ENCODE measurements at regions not wholly inside any gene's neighbourhood (a gene's known extent, or its start where the extent isn't known, plus 50 kb on each side); places are given as distances from the start of the nearest gene placed in this dataset.
"Not testable (repeated sequence)": the region's sequence is repeated elsewhere in the genome, so short reads cannot be mapped to it uniquely, and the experiment has no call there.

DNA sequence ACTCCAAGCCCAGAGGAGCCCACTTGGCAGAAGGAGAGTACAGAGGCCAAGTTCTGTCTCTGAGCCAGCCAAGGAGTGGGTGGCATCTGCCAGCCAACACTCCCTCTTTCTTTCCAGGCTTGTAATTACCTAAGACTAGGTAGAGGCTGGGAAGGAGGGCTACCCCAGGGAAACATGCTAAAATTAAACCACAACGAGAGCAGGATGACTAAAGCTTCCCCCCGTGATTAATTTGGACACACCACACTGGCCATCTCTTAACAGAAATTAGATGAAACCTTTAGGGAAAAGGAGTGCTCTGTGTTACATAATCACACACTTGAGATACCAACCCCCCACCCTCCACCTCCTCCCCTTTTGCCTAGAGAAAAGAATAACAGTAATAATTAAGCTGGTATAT is 102.1 kb upstream of the ZC3H12A start:
- no peaks in the 10 kb centered on the region for H3K4me1 ChIP-seq (ENCODE audit: insufficient read depth, low read length)

DNA sequence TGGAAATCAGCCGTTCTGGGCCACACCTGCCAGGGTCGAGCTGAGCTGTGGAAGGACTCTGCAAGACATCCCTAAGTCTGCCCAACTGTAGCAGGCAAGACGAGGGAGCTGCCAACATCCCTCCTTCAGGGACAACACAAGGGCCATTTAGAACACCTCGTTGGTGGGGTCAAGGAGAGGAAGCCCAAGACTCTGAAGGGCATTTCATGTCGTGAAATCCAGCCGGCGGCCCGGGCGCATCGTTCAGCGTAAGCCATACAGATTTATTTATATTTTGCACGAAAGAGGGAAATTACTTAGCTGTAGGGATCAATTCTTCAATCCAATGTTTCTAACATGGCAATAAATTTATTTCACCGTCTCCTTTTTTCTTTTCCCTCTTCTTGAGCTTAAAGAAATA is 101.7 kb upstream of the ZC3H12A start:
- no peak overlapping the region for H3K9ac ChIP-seq (ENCODE audit: low read depth, low read length)
- H3K36me3 ChIP-seq (ENCODE audit: insufficient read depth, low read depth, low read length), result no peaks in the 10 kb centered on the region
- no peaks in the 10 kb centered on the region for H3K27me3 ChIP-seq (ENCODE audit: insufficient read depth, low read length)
- H3K27ac ChIP-seq (ENCODE audit: low read length), result no peak overlapping the region
- no peak overlapping the region for H3K4me3 ChIP-seq (ENCODE audit: low read length)
- no peaks in the 10 kb centered on the region for H3K4me1 ChIP-seq (ENCODE audit: insufficient read depth, low read length)
- H3K9me3 ChIP-seq (ENCODE audit: insufficient read depth, low read depth, low read length), result no peaks in the 10 kb centered on the region

More for the DNA sequence above, 102.1 kb upstream of the ZC3H12A start:
- Histone ChIP-seq H3K9ac (ENCODE audit: low read depth, low read length) (no peak overlapping the region), H3K27me3 (ENCODE audit: insufficient read depth, low read length) (no peaks in the 10 kb centered on the region), H3K4me3 (ENCODE audit: low read length) (no peak overlapping the region), H3K9me3 (ENCODE audit: insufficient read depth, low read depth, low read length) (no peaks in the 10 kb centered on the region), H3K36me3 (ENCODE audit: insufficient read depth, low read depth, low read length) (no peaks in the 10 kb centered on the region), H3K27ac (ENCODE audit: low read length) (no peak overlapping the region)

DNA sequence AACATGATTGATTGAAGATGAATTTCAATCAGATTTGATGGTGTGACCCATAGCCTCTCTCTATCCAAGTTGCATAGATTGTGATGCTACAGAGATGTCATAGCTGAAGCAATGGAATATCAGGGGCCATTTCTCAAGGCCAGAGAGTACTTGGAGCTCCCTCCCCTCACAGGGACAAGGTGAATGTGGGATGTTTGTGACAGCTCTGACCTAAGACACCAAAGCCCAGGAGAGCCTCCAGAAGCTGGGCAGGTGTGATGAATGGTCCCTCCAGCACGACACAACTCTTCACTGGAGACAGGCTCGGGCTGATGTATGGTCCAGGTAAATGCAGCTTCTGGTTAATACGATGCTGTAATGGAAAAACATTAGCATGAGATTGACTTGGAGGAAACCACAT is 101.0 kb upstream of the ZC3H12A start:
- Histone ChIP-seq H3K27ac (ENCODE audit: low read length) (no peak overlapping the region), H3K27me3 (ENCODE audit: insufficient read depth, low read length) (no peaks in the 10 kb centered on the region), H3K4me3 (ENCODE audit: low read length) (no peak overlapping the region), H3K36me3 (ENCODE audit: insufficient read depth, low read depth, low read length) (no peaks in the 10 kb centered on the region), H3K9me3 (ENCODE audit: insufficient read depth, low read depth, low read length) (no peaks in the 10 kb centered on the region), H3K4me1 (ENCODE audit: insufficient read depth, low read length) (no peaks in the 10 kb centered on the region), H3K9ac (ENCODE audit: low read depth, low read length) (no peak overlapping the region)

GRCh38 chr1:37380546-37380945 is 93.8 kb upstream of the ZC3H12A start:
- H3K9ac ChIP-seq (ENCODE audit: low read depth, low read length); H3K27me3 ChIP-seq (ENCODE audit: insufficient read depth, low read length); H3K27ac ChIP-seq (ENCODE audit: low read length); H3K9me3 ChIP-seq (ENCODE audit: insufficient read depth, low read depth, low read length); H3K36me3 ChIP-seq (ENCODE audit: insufficient read depth, low read depth, low read length); H3K4me1 ChIP-seq (ENCODE audit: insufficient read depth, low read length); H3K4me3 ChIP-seq (ENCODE audit: low read length): not testable (repeated sequence)

- Histone ChIP-seq H3K9ac (ENCODE audit: low read depth, low read length) (no peak overlapping the region), H3K27ac (ENCODE audit: low read length) (no peak overlapping the region), H3K27me3 (ENCODE audit: insufficient read depth, low read length) (no peaks in the 10 kb centered on the region), H3K4me3 (ENCODE audit: low read length) (no peak overlapping the region), H3K36me3 (ENCODE audit: insufficient read depth, low read depth, low read length) (no peaks in the 10 kb centered on the region), H3K4me1 (ENCODE audit: insufficient read depth, low read length) (peaks cover 10% of the 10 kb centered on the region; the same call in 1 of the 2 replicates), H3K9me3 (ENCODE audit: insufficient read depth, low read depth, low read length) (no peaks in the 10 kb centered on the region)
Observed at GRCh38 chr1:37387854-37388253, 86.5 kb upstream of the ZC3H12A start.

GRCh38 chr1:37389327-37389726 is 85.1 kb upstream of the ZC3H12A start:
- Histone ChIP-seq H3K9ac (ENCODE audit: low read depth, low read length) (no peak overlapping the region), H3K4me3 (ENCODE audit: low read length) (no peak overlapping the region), H3K27me3 (ENCODE audit: insufficient read depth, low read length) (no peaks in the 10 kb centered on the region), H3K4me1 (ENCODE audit: insufficient read depth, low read length) (peaks cover 10% of the 10 kb centered on the region; the same call in 1 of the 2 replicates), H3K27ac (ENCODE audit: low read length) (no peak overlapping the region), H3K36me3 (ENCODE audit: insufficient read depth, low read depth, low read length) (no peaks in the 10 kb centered on the region), H3K9me3 (ENCODE audit: insufficient read depth, low read depth, low read length) (no peaks in the 10 kb centered on the region)

- Histone ChIP-seq H3K27me3 (ENCODE audit: insufficient read depth, low read length) (peaks cover 4% of the 10 kb centered on the region; the same call in 1 of the 2 replicates), H3K9me3 (ENCODE audit: insufficient read depth, low read depth, low read length) (no peaks in the 10 kb centered on the region), H3K36me3 (ENCODE audit: insufficient read depth, low read depth, low read length) (no peaks in the 10 kb centered on the region)
Observed at GRCh38 chr1:37391211-37392011, 83.0 kb upstream of the ZC3H12A start.

GRCh38 chr1:37392051-37392450 is 82.3 kb upstream of the ZC3H12A start:
- Histone ChIP-seq H3K4me1 (ENCODE audit: insufficient read depth, low read length) (peaks cover 19% of the 10 kb centered on the region; the same call in 1 of the 2 replicates), H3K36me3 (ENCODE audit: insufficient read depth, low read depth, low read length) (no peaks in the 10 kb centered on the region), H3K27ac (ENCODE audit: low read length) (no peak overlapping the region), H3K27me3 (ENCODE audit: insufficient read depth, low read length) (peaks cover 6% of the 10 kb centered on the region; the same call in 1 of the 2 replicates), H3K9me3 (ENCODE audit: insufficient read depth, low read depth, low read length) (no peaks in the 10 kb centered on the region), H3K9ac (ENCODE audit: low read depth, low read length) (no peak overlapping the region), H3K4me3 (ENCODE audit: low read length) (no peak overlapping the region)

More at GRCh38 chr1:37391211-37392011, 83.0 kb upstream of the ZC3H12A start:
- Histone ChIP-seq H3K9ac (ENCODE audit: low read depth, low read length) (no peak overlapping the region), H3K27ac (ENCODE audit: low read length) (no peak overlapping the region), H3K4me1 (ENCODE audit: insufficient read depth, low read length) (peaks cover 19% of the 10 kb centered on the region; the same call in 1 of the 2 replicates), H3K4me3 (ENCODE audit: low read length) (no peak overlapping the region)

DNA sequence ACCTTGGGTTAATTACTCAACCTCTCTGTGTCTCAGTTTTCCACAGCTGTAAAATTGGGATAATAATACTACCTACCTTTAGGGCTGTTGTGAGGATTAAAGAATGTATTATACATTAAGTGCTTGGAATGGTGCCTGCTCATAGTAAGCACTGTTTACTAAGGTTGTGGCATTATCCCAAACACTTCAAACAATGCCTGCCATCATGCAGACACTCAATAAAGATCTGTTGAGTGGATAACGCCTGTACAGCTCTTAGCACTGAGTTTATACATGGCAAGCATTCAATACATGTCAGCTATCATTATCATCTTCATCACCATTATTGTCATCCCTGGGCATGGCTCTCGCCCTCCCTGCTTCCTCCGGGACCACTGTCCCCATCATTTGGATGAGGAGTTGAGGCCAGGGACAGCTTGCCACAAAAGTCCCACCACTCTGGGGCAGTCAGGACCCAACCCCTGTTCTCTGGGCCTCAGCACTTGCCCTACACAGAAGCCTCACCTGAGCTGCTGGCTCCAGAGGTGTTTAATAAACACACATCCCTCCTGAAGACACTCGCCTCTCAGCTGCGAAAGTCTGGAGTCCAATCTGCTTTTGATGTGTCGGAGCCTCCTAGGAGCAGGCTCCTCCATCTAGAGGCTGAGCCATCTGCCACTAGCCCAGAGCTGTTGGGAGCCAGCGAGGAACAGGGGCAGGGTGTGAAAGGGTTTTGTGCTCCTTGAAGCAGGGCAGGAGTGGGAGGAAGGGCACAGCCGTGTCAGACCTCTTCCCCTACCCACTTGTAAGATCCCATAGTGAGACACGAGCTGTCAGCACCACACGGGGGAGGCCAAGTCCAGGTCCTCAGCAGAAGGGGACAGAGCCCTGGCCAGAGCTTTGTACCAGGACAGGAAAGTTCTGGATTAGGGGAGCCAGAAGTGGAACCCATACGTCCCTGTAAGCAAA is 80.9 kb upstream of the ZC3H12A start:
- Histone ChIP-seq H3K4me1 (ENCODE audit: insufficient read depth, low read length) (peaks cover 19% of the 10 kb centered on the region; the same call in 1 of the 2 replicates), H3K4me3 (ENCODE audit: low read length) (no peak overlapping the region), H3K27ac (ENCODE audit: low read length) (no peak overlapping the region), H3K36me3 (ENCODE audit: insufficient read depth, low read depth, low read length) (no peaks in the 10 kb centered on the region), H3K9me3 (ENCODE audit: insufficient read depth, low read depth, low read length) (no peaks in the 10 kb centered on the region), H3K9ac (ENCODE audit: low read depth, low read length) (no peak overlapping the region), H3K27me3 (ENCODE audit: insufficient read depth, low read length) (peaks cover 6% of the 10 kb centered on the region; the same call in 1 of the 2 replicates)

DNA sequence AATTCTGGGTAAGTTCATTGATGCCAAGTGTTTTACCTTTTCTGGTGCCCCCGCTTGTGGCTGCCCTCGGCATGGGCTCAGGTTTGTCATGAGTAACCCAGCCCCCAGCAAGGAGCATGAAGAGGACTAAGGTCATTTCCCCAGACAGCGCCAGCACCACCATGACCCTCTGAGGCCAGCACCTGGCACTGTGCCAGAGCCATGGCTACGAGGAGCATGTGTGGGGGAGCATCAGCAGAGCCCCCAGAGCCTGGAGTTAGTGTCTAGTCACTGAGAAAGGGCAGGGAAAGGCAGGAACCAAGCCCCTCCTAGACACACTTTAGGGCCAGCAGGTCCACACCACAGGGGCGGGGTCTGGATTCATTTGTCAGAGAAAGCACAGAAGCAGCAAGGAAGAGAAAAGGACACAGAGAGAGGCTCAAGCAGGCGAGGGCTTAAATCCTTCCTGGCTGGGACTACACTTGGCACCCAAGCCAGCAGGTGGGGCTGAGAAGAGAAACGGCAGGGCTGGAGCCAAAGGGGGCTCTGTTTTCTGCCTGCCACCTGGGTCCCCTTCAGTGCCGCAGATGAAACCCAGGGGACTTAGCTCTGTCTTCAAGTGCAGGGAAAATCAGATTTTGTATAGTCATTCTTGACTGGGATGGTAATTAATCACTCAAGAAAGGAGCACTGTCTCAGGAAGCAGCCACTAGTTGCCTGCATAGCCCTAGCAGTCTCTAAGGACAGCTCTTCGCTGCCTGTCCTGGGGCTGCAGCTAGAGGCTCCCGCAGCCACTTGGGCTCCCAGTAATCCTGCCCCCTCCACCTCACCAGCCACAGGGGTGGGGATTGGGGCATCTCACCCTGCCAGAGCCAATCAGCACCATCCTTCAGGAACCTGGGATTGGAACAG is 79.6 kb upstream of the ZC3H12A start:
- Histone ChIP-seq H3K4me3 (ENCODE audit: low read length) (peak overlapping the region; percentile 40; the same call in 1 of the 2 replicates), H3K36me3 (ENCODE audit: insufficient read depth, low read depth, low read length) (no peaks in the 10 kb centered on the region), H3K27ac (ENCODE audit: low read length) (no peak overlapping the region), H3K9me3 (ENCODE audit: insufficient read depth, low read depth, low read length) (no peaks in the 10 kb centered on the region), H3K9ac (ENCODE audit: low read depth, low read length) (no peak overlapping the region), H3K4me1 (ENCODE audit: insufficient read depth, low read length) (peaks cover 19% of the 10 kb centered on the region; the same call in 1 of the 2 replicates), H3K27me3 (ENCODE audit: insufficient read depth, low read length) (peaks cover 6% of the 10 kb centered on the region; the same call in 1 of the 2 replicates)

DNA sequence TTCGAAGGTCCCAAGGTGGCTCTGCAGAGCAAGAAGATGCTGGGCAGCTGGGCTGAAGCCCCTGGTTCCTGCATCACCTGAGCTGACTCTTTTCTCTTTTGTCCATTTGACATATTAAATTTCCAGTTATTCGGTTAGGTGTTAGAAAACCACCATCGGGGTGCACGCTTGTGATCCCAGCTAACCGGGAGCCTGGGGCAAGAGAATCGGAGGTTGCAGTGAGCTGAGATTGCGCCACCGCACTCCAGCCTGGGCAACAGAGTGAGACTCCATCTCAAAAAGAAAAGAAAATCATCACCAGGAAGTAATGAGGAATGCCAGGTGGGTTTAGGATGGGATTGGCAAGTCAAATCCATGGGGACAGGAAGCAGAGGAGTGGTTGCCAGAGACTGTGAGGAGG is 76.3 kb upstream of the ZC3H12A start:
- H3K9me3 ChIP-seq (ENCODE audit: insufficient read depth, low read depth, low read length), result no peaks in the 10 kb centered on the region
- peaks cover 6% of the 10 kb centered on the region for H3K27me3 ChIP-seq (ENCODE audit: insufficient read depth, low read length)
- no peak overlapping the region for H3K9ac ChIP-seq (ENCODE audit: low read depth, low read length)
- H3K4me3 ChIP-seq (ENCODE audit: low read length), result no peak overlapping the region
- peaks cover 9% of the 10 kb centered on the region; the same call in 1 of the 2 replicates for H3K4me1 ChIP-seq (ENCODE audit: insufficient read depth, low read length)
- H3K36me3 ChIP-seq (ENCODE audit: insufficient read depth, low read depth, low read length), result no peaks in the 10 kb centered on the region
- no peak overlapping the region for H3K27ac ChIP-seq (ENCODE audit: low read length)

All from iPS-20b (cell line).